H9 (cell line): ENCODE measurements at regions not wholly inside any gene's neighbourhood (a gene's known extent, or its start where the extent isn't known, plus 50 kb on each side); places are given as distances from the start of the nearest gene placed in this dataset.

ENCODE experiments used
- DNase-seq: peaks from one replicate; pipeline ENCODE4 v3.0.0-alpha.2; 2017
- H2AFZ ChIP-seq: one replicate; pipeline ENCODE4 v1.6.1; 2013; ENCODE audit warnings: mild to moderate bottlenecking, low read length, control low read depth, moderate library complexity
- H2AK5ac ChIP-seq: 2 replicates; pipeline ENCODE4 v1.6.1; 2013; ENCODE audit warnings: low read length, control low read depth, mixed read lengths; ENCODE audit not compliant: insufficient read length
- H2BK120ac ChIP-seq: one replicate; pipeline ENCODE4 v1.6.1; 2013; ENCODE audit warnings: low read depth, mild to moderate bottlenecking, low read length, control low read depth, inconsistent platforms; ENCODE audit not compliant: poor library complexity, severe bottlenecking
- H2BK12ac ChIP-seq: 2 replicates; pipeline ENCODE4 v1.6.1; 2013; ENCODE audit warnings: low read length, control low read depth, mixed read lengths, low read depth; ENCODE audit not compliant: insufficient read length
- H2BK15ac ChIP-seq: 2 replicates; pipeline ENCODE4 v1.6.1; 2013; ENCODE audit warnings: low read depth, low read length, control low read depth
- H2BK20ac ChIP-seq: one replicate; pipeline ENCODE4 v1.6.1; 2013; ENCODE audit warnings: low read depth, mild to moderate bottlenecking, low read length, control low read depth, inconsistent platforms; ENCODE audit not compliant: poor library complexity, severe bottlenecking
- H2BK5ac ChIP-seq: 2 replicates; pipeline ENCODE4 v1.6.1; 2013; ENCODE audit warnings: low read length, control low read depth, mixed read lengths; ENCODE audit not compliant: insufficient read length
- H3K14ac ChIP-seq: 2 replicates; pipeline ENCODE4 v1.6.1; 2013; ENCODE audit warnings: low read length, control low read depth; ENCODE audit not compliant: insufficient read depth
- H3K18ac ChIP-seq: 2 replicates; pipeline ENCODE4 v1.6.1; 2013; ENCODE audit warnings: low read depth, mild to moderate bottlenecking, mixed read lengths, low read length, control low read depth; ENCODE audit not compliant: insufficient read length
- H3K23ac ChIP-seq: 2 replicates; pipeline ENCODE4 v1.6.1; 2013; ENCODE audit warnings: low read length, control low read depth, mixed read lengths, low read depth; ENCODE audit not compliant: insufficient read length
- H3K23me2 ChIP-seq: 2 replicates; pipeline ENCODE4 v1.6.1; 2013; ENCODE audit warnings: low read depth, mild to moderate bottlenecking, mixed read lengths, low read length, control low read depth; ENCODE audit not compliant: insufficient read length, poor library complexity, severe bottlenecking
- H3K27ac ChIP-seq: 2 replicates; pipeline ENCODE4 v1.5.1; 2013; ENCODE audit warnings: low read length, control low read depth, mixed read lengths, low read depth; ENCODE audit not compliant: insufficient read length
- H3K27me3 ChIP-seq: 2 replicates; pipeline ENCODE4 v1.6.1; 2013; ENCODE audit warnings: low read length, control low read depth, inconsistent platforms; ENCODE audit not compliant: insufficient read depth
- H3K4ac ChIP-seq: 2 replicates; pipeline ENCODE4 v1.6.1; 2013; ENCODE audit warnings: low read depth, mild to moderate bottlenecking, control low read depth, inconsistent platforms, low read length, moderate library complexity
- H3K4me1 ChIP-seq: 2 replicates; pipeline ENCODE4 v1.6.1; 2013; ENCODE audit warnings: low read length, control low read depth, inconsistent platforms; ENCODE audit not compliant: insufficient read depth
- H3K4me2 ChIP-seq: 2 replicates; pipeline ENCODE4 v1.6.1; 2013; ENCODE audit warnings: low read length, control low read depth, mixed read lengths; ENCODE audit not compliant: insufficient read length, insufficient read depth
- H3K56ac ChIP-seq: 2 replicates; pipeline ENCODE4 v1.6.1; 2013; ENCODE audit warnings: low read depth, mild to moderate bottlenecking, mixed read lengths, low read length, control low read depth; ENCODE audit not compliant: insufficient read length
- H3K79me1 ChIP-seq: 2 replicates; pipeline ENCODE4 v1.6.1; 2013; ENCODE audit warnings: low read depth, mild to moderate bottlenecking, moderate library complexity, low read length, control low read depth, inconsistent platforms; ENCODE audit not compliant: insufficient read depth, poor library complexity, severe bottlenecking
- H3K79me2 ChIP-seq: 2 replicates; pipeline ENCODE4 v1.6.1; 2013; ENCODE audit warnings: low read length, control low read depth, inconsistent platforms; ENCODE audit not compliant: insufficient read depth
- H3K9ac ChIP-seq: 2 replicates; pipeline ENCODE4 v1.6.1; 2013; ENCODE audit warnings: low read length, control low read depth, mixed read lengths; ENCODE audit not compliant: insufficient read length; ENCODE audit errors: extremely low read depth
- H3K9me3 ChIP-seq: one replicate; pipeline ENCODE4 v1.6.1; 2013; ENCODE audit warnings: low read depth, low read length, inconsistent platforms; ENCODE audit not compliant: control insufficient read depth
- H3T11ph ChIP-seq: one replicate; pipeline ENCODE4 v1.6.1; 2013; ENCODE audit warnings: mild to moderate bottlenecking, low read length, control low read depth, inconsistent platforms
- H4K20me1 ChIP-seq: one replicate; pipeline ENCODE4 v1.6.1; 2013; ENCODE audit not compliant: control insufficient read depth, insufficient read length, insufficient read depth
- H4K5ac ChIP-seq: 2 replicates; pipeline ENCODE4 v1.6.1; 2013; ENCODE audit warnings: low read depth, mild to moderate bottlenecking, mixed read lengths, low read length, control low read depth; ENCODE audit not compliant: insufficient read length
- H4K8ac ChIP-seq: replicated peaks from 2 replicates; pipeline ENCODE4 v1.6.1; 2013; ENCODE audit warnings: low read length, control low read depth, mixed read lengths, low read depth; ENCODE audit not compliant: insufficient read length
- H4K91ac ChIP-seq: 2 replicates; pipeline ENCODE4 v1.6.1; 2013; ENCODE audit warnings: low read depth, mild to moderate bottlenecking, moderate library complexity, mixed read lengths, low read length, control low read depth; ENCODE audit not compliant: insufficient read length
- H3K27ac Mint-ChIP-seq, 3 experiments: 2 replicates in 2 of 3; 3 replicates in 1 of 3; pipeline ENCODE4 v1.8.0; 2020 to 2021; ENCODE audit warnings: mixed read lengths in 3 of 3, mild to moderate bottlenecking in 1 of 3, moderate library complexity in 1 of 3
- H3K27me3 Mint-ChIP-seq: 2 replicates; pipeline ENCODE4 v1.8.0; 2021; ENCODE audit warnings: low read depth, mild to moderate bottlenecking, moderate library complexity, mixed read lengths
- H3K36me3 Mint-ChIP-seq, 3 experiments: 2 replicates in 2 of 3; 3 replicates in 1 of 3; pipeline ENCODE4 v1.8.0; 2020 to 2021; ENCODE audit warnings: low read depth in 3 of 3, mixed read lengths in 3 of 3; ENCODE audit not compliant: insufficient read depth in 1 of 3
- H3K4me1 Mint-ChIP-seq, 2 experiments: 2 replicates each; pipeline ENCODE4 v1.8.0; 2020; ENCODE audit warnings: mixed read lengths in 2 of 2
- H3K4me3 Mint-ChIP-seq, 2 experiments: 2 replicates in 1 of 2; 3 replicates in 1 of 2; pipeline ENCODE4 v1.8.0; 2020 to 2021; ENCODE audit warnings: mild to moderate bottlenecking in 2 of 2, mixed read lengths in 2 of 2, moderate library complexity in 1 of 2
- H3K9me3 Mint-ChIP-seq, 2 experiments: 2 replicates in 1 of 2; 3 replicates in 1 of 2; pipeline ENCODE4 v1.8.0; 2020; ENCODE audit warnings: mild to moderate bottlenecking in 2 of 2, mixed read lengths in 2 of 2, moderate library complexity in 1 of 2
- CTCF ChIP-seq: fragments of 200-600 bp; sonication (generic); conservative IDR thresholded peaks from 3 replicates; pipeline ENCODE4 v1.8.0; 2021; ENCODE audit warnings: antibody characterized with exemption, mild to moderate bottlenecking
- WGBS: extraction: QIAGEN DNeasy Blood & Tissue Kit; methylation state at CpG from one replicate; pipeline ENCODE4 v1.1.7; 2013; ENCODE audit warnings: missing lambda C conversion rate, low lambda C conversion rate, mixed read lengths; ENCODE audit not compliant: insufficient read length; ENCODE audit errors: extremely low coverage; 5-methylcytosine and 5-hydroxymethylcytosine counted together

- Histone ChIP-seq H3K14ac (no peak overlapping the region), H2BK15ac (no peak overlapping the region), H3K9me3 (no peaks in the 10 kb centered on the region), H2BK5ac (no peak overlapping the region), H3K4me2 (no peak overlapping the region), H3K56ac (no peak overlapping the region), H4K20me1 (no peaks in the 10 kb centered on the region), H3K18ac (no peak overlapping the region), H3K27me3 (no peaks in the 10 kb centered on the region), H3K79me2 (no peaks in the 10 kb centered on the region), H4K91ac (no peak overlapping the region), H2AK5ac (no peak overlapping the region), H4K8ac (no peak overlapping the region), H2AFZ (no peak overlapping the region), H3T11ph (no peak overlapping the region), H3K79me1 (no peaks in the 10 kb centered on the region), H3K23ac (no peak overlapping the region), H4K5ac (no peak overlapping the region), H3K4ac (no peak overlapping the region), H3K4me1 (no peaks in the 10 kb centered on the region), H2BK20ac (no peak overlapping the region), H3K23me2 (no peaks in the 10 kb centered on the region), H3K27ac (no peak overlapping the region), H2BK12ac (no peak overlapping the region), H3K9ac (no peak overlapping the region), H2BK120ac (no peak overlapping the region)
- WGBS = no CpG with 5 or more reads among the region's 6 CpGs
- TF ChIP-seq CTCF = no peak
- peaks cover 5% of the 10 kb centered on the region; the same call in 1 of the 2 replicates for H3K27me3 Mint-ChIP-seq
- H3K27ac Mint-ChIP-seq = no peak overlapping the region
- H3K4me3 Mint-ChIP-seq = no peak overlapping the region
- H3K36me3 Mint-ChIP-seq = no peaks in the 10 kb centered on the region; a peak in 1 of 7 replicates
- H3K4me1 Mint-ChIP-seq = no peaks in the 10 kb centered on the region
- no peaks in the 10 kb centered on the region; a peak in 1 of 5 replicates for H3K9me3 Mint-ChIP-seq
- DNase-seq = no peak
Observed at GRCh38 chr21:34302521-34302920, 61.3 kb upstream of the KCNE2 start.
